Karpas-422 (cell line): ENCODE measurements at regions not wholly inside any gene's neighbourhood (a gene's known extent, or its start where the extent isn't known, plus 50 kb on each side); places are given as distances from the start of the nearest gene placed in this dataset.

Experiments used
- DNase-seq: peaks from one replicate; pipeline ENCODE4 v3.0.0-alpha.2; 2015
- H2AFZ ChIP-seq: fragments of 200-600 bp; sonication (generic); 2 replicates; pipeline ENCODE4 v1.6.1; 2014; ENCODE audit warnings: antibody characterized with exemption, low read length, mixed read lengths
- H3K27ac ChIP-seq: fragments of 200-600 bp; sonication (generic); 2 replicates; pipeline ENCODE4 v1.5.1; 2014; ENCODE audit warnings: mild to moderate bottlenecking, low read length, moderate library complexity
- H3K27me3 ChIP-seq: fragments of 200-600 bp; sonication (generic); 2 replicates; pipeline ENCODE4 v1.6.1; 2014; ENCODE audit warnings: low read length, mixed read lengths
- H3K36me3 ChIP-seq: fragments of 200-600 bp; sonication (generic); 2 replicates; pipeline ENCODE4 v1.6.1; 2014; ENCODE audit warnings: low read length, mixed read lengths; ENCODE audit not compliant: insufficient read depth
- H3K4me1 ChIP-seq: fragments of 200-600 bp; sonication (generic); 2 replicates; pipeline ENCODE4 v1.6.1; 2014; ENCODE audit warnings: mild to moderate bottlenecking, low read length, mixed read lengths
- H3K4me2 ChIP-seq: fragments of 200-600 bp; sonication (generic); 2 replicates; pipeline ENCODE4 v1.6.1; 2014; ENCODE audit warnings: low read length, low read depth, mild to moderate bottlenecking; ENCODE audit not compliant: poor library complexity, severe bottlenecking
- H3K4me3 ChIP-seq: fragments of 200-600 bp; sonication (generic); 2 replicates; pipeline ENCODE4 v1.5.1; 2014; ENCODE audit warnings: mild to moderate bottlenecking, antibody characterized with exemption, low read length, mixed read lengths
- H3K79me2 ChIP-seq: fragments of 200-600 bp; sonication (generic); 2 replicates; pipeline ENCODE4 v1.6.1; 2014; ENCODE audit warnings: mild to moderate bottlenecking, low read length, mixed read lengths
- H3K9ac ChIP-seq: fragments of 200-600 bp; sonication (generic); 2 replicates; pipeline ENCODE4 v1.6.0; 2014; ENCODE audit warnings: low read length
- H3K9me2 ChIP-seq: fragments of 200-600 bp; sonication (generic), shearing (Covaris generic); replicated peaks from 2 replicates; pipeline ENCODE4 v1.6.0; 2014; ENCODE audit warnings: mild to moderate bottlenecking, low read length, moderate library complexity; ENCODE audit not compliant: insufficient read depth
- H3K9me3 ChIP-seq: fragments of 300-700, 200-600 bp; sonication (generic); 2 replicates; pipeline ENCODE4 v1.6.1; 2014; ENCODE audit warnings: low read length, mixed read lengths
- H4K20me1 ChIP-seq: fragments of 200-600 bp; sonication (generic); 2 replicates; pipeline ENCODE4 v1.6.1; 2014; ENCODE audit warnings: mild to moderate bottlenecking, antibody characterized with exemption, low read length, low read depth; ENCODE audit not compliant: insufficient read depth

- no peaks in the 10 kb centered on the region for H3K36me3 ChIP-seq
Observed at GRCh38 chr5:73280386-73280785, 107.4 kb downstream of the TMEM174 start.

GRCh38 chr5:73279805-73280204 is 106.8 kb downstream of the TMEM174 start:
- H3K79me2 ChIP-seq: no peaks in the 10 kb centered on the region
- no peak overlapping the region for H3K4me2 ChIP-seq
- no peak overlapping the region for H3K4me3 ChIP-seq
- H3K36me3 ChIP-seq: no peaks in the 10 kb centered on the region
- H3K9ac ChIP-seq: no peak overlapping the region
- DNase-seq: no peak
- H3K27me3 ChIP-seq: no peaks in the 10 kb centered on the region
- no peaks in the 10 kb centered on the region for H4K20me1 ChIP-seq
- no peaks in the 10 kb centered on the region for H3K4me1 ChIP-seq
- H2AFZ ChIP-seq: no peak overlapping the region
- no peaks in the 10 kb centered on the region for H3K9me2 ChIP-seq
- H3K27ac ChIP-seq: no peak overlapping the region
- H3K9me3 ChIP-seq: no peaks in the 10 kb centered on the region

More at GRCh38 chr5:73280386-73280785, 107.4 kb downstream of the TMEM174 start:
- no peaks in the 10 kb centered on the region for H3K9me2 ChIP-seq
- no peak overlapping the region for H3K9ac ChIP-seq
- no peak overlapping the region for H3K27ac ChIP-seq
- no peaks in the 10 kb centered on the region for H3K9me3 ChIP-seq
- DNase-seq: no peak
- H3K79me2 ChIP-seq: no peaks in the 10 kb centered on the region
- no peaks in the 10 kb centered on the region for H3K27me3 ChIP-seq
- H4K20me1 ChIP-seq: no peaks in the 10 kb centered on the region
- H3K4me1 ChIP-seq: no peaks in the 10 kb centered on the region
- H3K4me2 ChIP-seq: no peak overlapping the region
- no peak overlapping the region for H3K4me3 ChIP-seq
- H2AFZ ChIP-seq: no peak overlapping the region

- no peak overlapping the region for H3K9ac ChIP-seq
- no peak overlapping the region for H3K4me3 ChIP-seq
- no peaks in the 10 kb centered on the region for H3K36me3 ChIP-seq
- H3K4me2 ChIP-seq: no peak overlapping the region
- no peaks in the 10 kb centered on the region for H3K27me3 ChIP-seq
- H3K9me2 ChIP-seq: no peaks in the 10 kb centered on the region
- no peak for DNase-seq
- H3K9me3 ChIP-seq: no peaks in the 10 kb centered on the region
- no peaks in the 10 kb centered on the region for H3K79me2 ChIP-seq
- H3K27ac ChIP-seq: no peak overlapping the region
- no peaks in the 10 kb centered on the region for H3K4me1 ChIP-seq
- H4K20me1 ChIP-seq: no peaks in the 10 kb centered on the region
- no peak overlapping the region for H2AFZ ChIP-seq
Observed at GRCh38 chr5:73278693-73279092, 105.7 kb downstream of the TMEM174 start.

- Histone ChIP-seq H3K4me3 (no peak overlapping the region), H3K27ac (no peak overlapping the region), H3K27me3 (no peaks in the 10 kb centered on the region), H2AFZ (no peak overlapping the region), H3K4me1 (no peaks in the 10 kb centered on the region), H3K9ac (no peak overlapping the region), H3K4me2 (no peak overlapping the region), H3K9me2 (no peaks in the 10 kb centered on the region), H3K9me3 (no peaks in the 10 kb centered on the region), H3K79me2 (no peaks in the 10 kb centered on the region), H3K36me3 (no peaks in the 10 kb centered on the region), H4K20me1 (no peaks in the 10 kb centered on the region)
- DNase-seq: no peak
Observed at GRCh38 chr5:73274881-73275663, 102.1 kb downstream of the TMEM174 start.

GRCh38 chr5:73274121-73274520 is 101.1 kb downstream of the TMEM174 start:
- H3K9me3 ChIP-seq: no peaks in the 10 kb centered on the region
- H3K9ac ChIP-seq: no peak overlapping the region
- no peaks in the 10 kb centered on the region for H3K79me2 ChIP-seq
- H3K4me3 ChIP-seq: no peak overlapping the region
- no peak overlapping the region for H2AFZ ChIP-seq
- H3K36me3 ChIP-seq: no peaks in the 10 kb centered on the region
- no peak overlapping the region for H3K4me2 ChIP-seq
- H3K27ac ChIP-seq: no peak overlapping the region
- no peaks in the 10 kb centered on the region for H3K9me2 ChIP-seq
- no peaks in the 10 kb centered on the region for H3K27me3 ChIP-seq
- no peak for DNase-seq
- H4K20me1 ChIP-seq: no peaks in the 10 kb centered on the region
- no peaks in the 10 kb centered on the region for H3K4me1 ChIP-seq

GRCh38 chr5:73273379-73274050 is 100.5 kb downstream of the TMEM174 start:
- Histone ChIP-seq H3K4me3 (no peak overlapping the region), H3K9ac (no peak overlapping the region), H3K27ac (no peak overlapping the region), H2AFZ (no peak overlapping the region), H3K27me3 (no peaks in the 10 kb centered on the region), H3K4me1 (no peaks in the 10 kb centered on the region), H3K9me3 (no peaks in the 10 kb centered on the region), H3K9me2 (no peaks in the 10 kb centered on the region), H3K4me2 (no peak overlapping the region), H3K36me3 (no peaks in the 10 kb centered on the region), H4K20me1 (no peaks in the 10 kb centered on the region), H3K79me2 (no peaks in the 10 kb centered on the region)
- no peak for DNase-seq

- Histone ChIP-seq H2AFZ (no peak overlapping the region), H4K20me1 (no peaks in the 10 kb centered on the region), H3K27me3 (no peaks in the 10 kb centered on the region), H3K9me3 (no peaks in the 10 kb centered on the region), H3K4me2 (no peak overlapping the region), H3K4me1 (no peaks in the 10 kb centered on the region), H3K36me3 (no peaks in the 10 kb centered on the region), H3K4me3 (no peak overlapping the region), H3K9ac (no peak overlapping the region), H3K79me2 (no peaks in the 10 kb centered on the region), H3K27ac (no peak overlapping the region), H3K9me2 (no peaks in the 10 kb centered on the region)
- no peak for DNase-seq
Observed at GRCh38 chr5:73272351-73272750, 99.4 kb downstream of the TMEM174 start.

GRCh38 chr5:73268826-73269225 is 95.8 kb downstream of the TMEM174 start:
- Histone ChIP-seq H4K20me1 (no peaks in the 10 kb centered on the region), H3K27ac (no peak overlapping the region), H3K9me2 (no peaks in the 10 kb centered on the region), H3K27me3 (no peaks in the 10 kb centered on the region), H3K36me3 (no peaks in the 10 kb centered on the region), H3K9me3 (no peaks in the 10 kb centered on the region), H3K4me3 (no peak overlapping the region), H3K4me2 (no peak overlapping the region), H3K79me2 (no peaks in the 10 kb centered on the region), H3K9ac (no peak overlapping the region), H2AFZ (no peak overlapping the region), H3K4me1 (no peaks in the 10 kb centered on the region)
- DNase-seq: no peak
